Stimulated activated CD8-positive, alpha-beta memory T cell treated with anti-CD3 and anti-CD28 coated beads, Interleukin-4, amount 100 ng/mL, for 1 hour (primary cell): ENCODE measurements at regions not wholly inside any gene's neighbourhood (a gene's known extent, or its start where the extent isn't known, plus 50 kb on each side); places are given as distances from the start of the nearest gene placed in this dataset.

ENCODE experiments used
- DNase-seq, 2 donors: peaks; one replicate each; pipeline ENCODE4 v3.0.0-alpha.2; 2020; ENCODE audit warnings: low read depth in 2 of 2, low spot score in 1 of 2

GRCh38 chr1:87717157-87717670, 388.5 kb downstream of the LMO4 start:
- DNase-seq = no peak

- no peak for DNase-seq
Observed at GRCh38 chr1:87718241-87718950, 389.7 kb downstream of the LMO4 start.

- no peak for DNase-seq
Observed at GRCh38 chr1:87719658-87720057, 391.0 kb downstream of the LMO4 start.

GRCh38 chr1:87720561-87720960, 391.9 kb downstream of the LMO4 start:
- DNase-seq = no peak

GRCh38 chr1:87723193-87723592, 394.5 kb downstream of the LMO4 start:
- DNase-seq = no peak

GRCh38 chr1:87728169-87728568, 399.5 kb downstream of the LMO4 start:
- DNase-seq = no peak

GRCh38 chr1:87730274-87731216, 401.9 kb downstream of the LMO4 start:
- no peak for DNase-seq

GRCh38 chr1:87733386-87733785, 404.7 kb downstream of the LMO4 start:
- DNase-seq = no peak

- DNase-seq = no peak
Observed at GRCh38 chr1:87735750-87736149, 407.1 kb downstream of the LMO4 start.

- DNase-seq = no peak
Observed at GRCh38 chr1:87739141-87739540, 410.5 kb downstream of the LMO4 start.

GRCh38 chr1:87739704-87740103, 411.0 kb downstream of the LMO4 start:
- DNase-seq = no peak

- no peak for DNase-seq
Observed at GRCh38 chr1:87743256-87743655, 414.6 kb downstream of the LMO4 start.

GRCh38 chr1:87744056-87744455, 415.4 kb downstream of the LMO4 start:
- DNase-seq = no peak

- DNase-seq = no peak
Observed at GRCh38 chr1:87744763-87745162, 416.1 kb downstream of the LMO4 start.

GRCh38 chr1:87753366-87753765, 424.7 kb downstream of the LMO4 start:
- no peak for DNase-seq

GRCh38 chr1:87754139-87754538, 425.5 kb downstream of the LMO4 start:
- DNase-seq = no peak

GRCh38 chr1:87757676-87758075, 429.0 kb downstream of the LMO4 start:
- no peak for DNase-seq

GRCh38 chr1:87759421-87760087, 430.9 kb downstream of the LMO4 start:
- no peak for DNase-seq

GRCh38 chr1:87760155-87760554, 431.5 kb downstream of the LMO4 start:
- no peak for DNase-seq

GRCh38 chr1:87760654-87761053, 432.0 kb downstream of the LMO4 start:
- DNase-seq = no peak

- DNase-seq = no peak
Observed at GRCh38 chr1:87763483-87763882, 434.8 kb downstream of the LMO4 start.
